ENCODE measurements at regions not wholly inside any gene's neighbourhood (a gene's known extent, or its start where the extent isn't known, plus 50 kb on each side); places are given as distances from the start of the nearest gene placed in this dataset.

DNA sequence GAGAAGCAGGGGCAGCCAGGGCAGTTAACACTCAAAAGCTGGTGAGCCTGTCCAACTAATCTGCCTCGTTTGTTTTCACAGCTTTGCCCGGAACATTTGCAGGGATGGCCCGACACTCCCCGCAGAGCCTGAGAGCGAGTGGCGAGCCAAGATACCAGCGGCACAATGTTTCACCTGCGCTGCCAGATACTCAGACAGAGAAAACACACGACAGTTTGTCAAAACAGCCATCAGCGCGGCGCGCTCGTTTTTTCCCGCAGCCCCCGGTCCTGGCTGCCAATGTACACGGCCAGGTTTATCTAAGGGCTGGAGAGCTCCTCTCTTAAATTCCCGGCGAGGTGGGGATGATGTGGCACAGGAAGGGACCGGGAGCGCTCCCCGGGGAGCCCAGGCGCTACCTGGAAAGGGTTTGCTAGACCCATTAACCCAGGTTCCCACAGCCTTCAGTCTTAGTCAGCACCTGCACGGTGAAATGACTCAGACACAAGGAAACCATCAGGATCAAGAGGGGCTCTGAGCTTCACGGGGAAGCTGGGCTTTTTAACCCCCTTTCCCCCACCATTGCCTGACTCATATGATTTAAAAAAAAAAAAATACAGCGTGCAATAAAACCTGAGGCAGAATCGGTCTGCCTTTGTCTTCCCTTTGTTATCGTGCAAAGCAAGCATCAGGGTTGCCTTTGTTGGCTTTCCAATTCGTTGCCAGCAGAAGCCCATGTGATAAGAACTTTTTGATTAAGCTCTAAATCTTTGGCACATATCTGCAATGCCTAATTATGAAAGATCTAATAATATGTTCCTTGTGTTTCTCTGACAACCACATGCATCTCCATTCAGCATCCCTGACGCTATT is 186.2 kb downstream of the EFNB2 start:
- TF ChIP-seq, protein P1, sequence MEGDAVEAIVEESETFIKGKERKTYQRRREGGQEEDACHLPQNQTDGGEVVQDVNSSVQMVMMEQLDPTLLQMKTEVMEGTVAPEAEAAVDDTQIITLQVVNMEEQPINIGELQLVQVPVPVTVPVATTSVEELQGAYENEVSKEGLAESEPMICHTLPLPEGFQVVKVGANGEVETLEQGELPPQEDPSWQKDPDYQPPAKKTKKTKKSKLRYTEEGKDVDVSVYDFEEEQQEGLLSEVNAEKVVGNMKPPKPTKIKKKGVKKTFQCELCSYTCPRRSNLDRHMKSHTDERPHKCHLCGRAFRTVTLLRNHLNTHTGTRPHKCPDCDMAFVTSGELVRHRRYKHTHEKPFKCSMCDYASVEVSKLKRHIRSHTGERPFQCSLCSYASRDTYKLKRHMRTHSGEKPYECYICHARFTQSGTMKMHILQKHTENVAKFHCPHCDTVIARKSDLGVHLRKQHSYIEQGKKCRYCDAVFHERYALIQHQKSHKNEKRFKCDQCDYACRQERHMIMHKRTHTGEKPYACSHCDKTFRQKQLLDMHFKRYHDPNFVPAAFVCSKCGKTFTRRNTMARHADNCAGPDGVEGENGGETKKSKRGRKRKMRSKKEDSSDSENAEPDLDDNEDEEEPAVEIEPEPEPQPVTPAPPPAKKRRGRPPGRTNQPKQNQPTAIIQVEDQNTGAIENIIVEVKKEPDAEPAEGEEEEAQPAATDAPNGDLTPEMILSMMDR (IDR thresholded peaks at IDR 0.05), result no peak
- TF ChIP-seq POLR2A (IDR thresholded peaks at IDR 0.05), result no peak

Measured in lower leg skin (tissue), 3 donors.